Cardiac muscle cell (in vitro differentiated cells and primary cell): ENCODE measurements at regions not wholly inside any gene's neighbourhood (a gene's known extent, or its start where the extent isn't known, plus 50 kb on each side); places are given as distances from the start of the nearest gene placed in this dataset.
A peak's percentile ranks its signal among the peaks of the same experiment; 100 is the strongest.
"Not testable (repeated sequence)": the region's sequence is repeated elsewhere in the genome, so short reads cannot be mapped to it uniquely, and the experiment has no call there.

Source experiments
- DNase-seq, 2 donors: peaks; one replicate each; pipeline versions ENCODE4 v3.0.0 to v3.0.0-alpha.2; 2010 to 2017; ENCODE audit warnings: low read depth in 1 of 2, low spot score in 1 of 2
- H3K27ac ChIP-seq: fragments of 200-600 bp; sonication (generic); 2 replicates; pipeline ENCODE4 v1.5.1; 2016
- H3K27me3 ChIP-seq: fragments of 200-600 bp; sonication (generic); 2 replicates; pipeline ENCODE4 v1.6.0; 2016; ENCODE audit warnings: control low read depth
- H3K36me3 ChIP-seq: fragments of 200-600 bp; sonication (generic); 2 replicates; pipeline ENCODE4 v1.5.1; 2016; ENCODE audit warnings: control low read depth
- H3K4me1 ChIP-seq: fragments of 200-600 bp; sonication (generic); 2 replicates; pipeline ENCODE4 v1.8.1; 2017; ENCODE audit warnings: low read depth, mild to moderate bottlenecking, mixed run types
- H3K4me3 ChIP-seq: fragments of 200-600 bp; sonication (generic); 2 replicates; pipeline ENCODE4 v1.5.1; 2016; ENCODE audit warnings: mild to moderate bottlenecking
- H3K9me3 ChIP-seq: fragments of 200-600 bp; sonication (generic); 2 replicates; pipeline ENCODE4 v1.5.1; 2017; ENCODE audit warnings: low read depth, mild to moderate bottlenecking, control low read depth
- CTCF ChIP-seq: IDR thresholded peaks from 2 replicates; pipeline ENCODE4 v1.5.1; 2012; ENCODE audit warnings: low read depth, mild to moderate bottlenecking, low read length

GRCh38 chr10:29375888-29376287 lies 87.0 kb downstream of the LYZL1 start:
- no peak for TF ChIP-seq CTCF
- Histone ChIP-seq H3K9me3 (no peaks in the 10 kb centered on the region), H3K27ac (no peak overlapping the region), H3K4me1 (no peaks in the 10 kb centered on the region), H3K4me3 (no peak overlapping the region), H3K36me3 (no peaks in the 10 kb centered on the region), H3K27me3 (no peaks in the 10 kb centered on the region)
- DNase-seq: no peak

GRCh38 chr10:29377333-29377961 lies 88.6 kb downstream of the LYZL1 start:
- Histone ChIP-seq H3K4me1 (no peaks in the 10 kb centered on the region), H3K27me3 (no peaks in the 10 kb centered on the region), H3K27ac (no peak overlapping the region), H3K36me3 (no peaks in the 10 kb centered on the region), H3K9me3 (no peaks in the 10 kb centered on the region), H3K4me3 (no peak overlapping the region)
- peak; percentile 50 to 56 for DNase-seq
- peak; percentile 73 for TF ChIP-seq CTCF

GRCh38 chr10:29378106-29378505 lies 89.2 kb downstream of the LYZL1 start:
- no peak for DNase-seq
- no peak overlapping the region for H3K27ac ChIP-seq
- no peaks in the 10 kb centered on the region for H3K9me3 ChIP-seq
- H3K27me3 ChIP-seq: no peaks in the 10 kb centered on the region
- H3K4me1 ChIP-seq: no peaks in the 10 kb centered on the region
- no peak for TF ChIP-seq CTCF
- H3K36me3 ChIP-seq: no peaks in the 10 kb centered on the region
- no peak overlapping the region for H3K4me3 ChIP-seq

GRCh38 chr10:29379208-29379607 lies 90.3 kb downstream of the LYZL1 start:
- no peak overlapping the region for H3K4me3 ChIP-seq
- TF ChIP-seq CTCF: no peak
- H3K9me3 ChIP-seq: no peaks in the 10 kb centered on the region
- no peak for DNase-seq
- H3K27ac ChIP-seq: no peak overlapping the region
- no peaks in the 10 kb centered on the region for H3K27me3 ChIP-seq
- H3K36me3 ChIP-seq: no peaks in the 10 kb centered on the region
- H3K4me1 ChIP-seq: no peaks in the 10 kb centered on the region

- not testable (repeated sequence) for H3K9me3 ChIP-seq, DNase-seq, H3K4me1 ChIP-seq, H3K27ac ChIP-seq, H3K27me3 ChIP-seq, H3K4me3 ChIP-seq, H3K36me3 ChIP-seq
Measured at GRCh38 chr10:29379777-29380598, 91.1 kb downstream of the LYZL1 start.

- not testable (repeated sequence) for H3K27me3 ChIP-seq, H3K4me1 ChIP-seq, H3K9me3 ChIP-seq, H3K36me3 ChIP-seq, H3K27ac ChIP-seq, H3K4me3 ChIP-seq, DNase-seq
Measured at GRCh38 chr10:29380599-29381511, 92.0 kb downstream of the LYZL1 start.
